ENCODE measurements at regions not wholly inside any gene's neighbourhood (a gene's known extent, or its start where the extent isn't known, plus 50 kb on each side); places are given as distances from the start of the nearest gene placed in this dataset.

- DNase-seq (ENCODE audit: low read depth, low spot score): no peak
- ChIA-PET POLR2A (no interaction called here), CTCF (no interaction called here)
- TF ChIP-seq CTCF (IDR thresholded peaks at IDR 0.05; ENCODE audit: low read depth, low read length): no peak
- no peak overlapping the region for H3K27ac ChIP-seq (ENCODE audit: low read depth, low read length)
- no peaks in the 10 kb centered on the region for H3K9me3 ChIP-seq (ENCODE audit: control insufficient read depth, insufficient read depth, low read length)
- H3K4me3 ChIP-seq (ENCODE audit: low read depth, low read length): no peak overlapping the region
- no peaks in the 10 kb centered on the region for H3K27me3 ChIP-seq (ENCODE audit: control insufficient read depth, insufficient read depth, low read length)
These were observed 321.8 kb downstream of the RPRM start for GRCh38 chr2:153156743-153157142.

GRCh38 chr2:153152036-153152435 is 326.5 kb downstream of the RPRM start:
- no peak for TF ChIP-seq CTCF (IDR thresholded peaks at IDR 0.05; ENCODE audit: low read depth, low read length)
- no peak for DNase-seq (ENCODE audit: low read depth, low spot score)
- H3K27ac ChIP-seq (ENCODE audit: low read depth, low read length): no peak overlapping the region
- ChIA-PET CTCF (no interaction called here), POLR2A (no interaction called here)
- no peak overlapping the region for H3K4me3 ChIP-seq (ENCODE audit: low read depth, low read length)
- H3K9me3 ChIP-seq (ENCODE audit: control insufficient read depth, insufficient read depth, low read length): no peaks in the 10 kb centered on the region
- no peaks in the 10 kb centered on the region for H3K27me3 ChIP-seq (ENCODE audit: control insufficient read depth, insufficient read depth, low read length)

GRCh38 chr2:153145470-153145978 is 333.0 kb downstream of the RPRM start:
- Histone ChIP-seq H3K4me3 (ENCODE audit: low read depth, low read length) (no peak overlapping the region), H3K27ac (ENCODE audit: low read depth, low read length) (no peak overlapping the region), H3K27me3 (ENCODE audit: control insufficient read depth, insufficient read depth, low read length) (no peaks in the 10 kb centered on the region), H3K9me3 (ENCODE audit: control insufficient read depth, insufficient read depth, low read length) (peaks cover 5% of the 10 kb centered on the region; the same call in 1 of the 2 replicates)
- no peak for DNase-seq (ENCODE audit: low read depth, low spot score)
- no peak for TF ChIP-seq CTCF (IDR thresholded peaks at IDR 0.05; ENCODE audit: low read depth, low read length)
- ChIA-PET POLR2A (no interaction called here), CTCF (no interaction called here)

- CTCF ChIA-PET: no interaction called here
- Histone ChIP-seq H3K27me3 (ENCODE audit: control insufficient read depth, insufficient read depth, low read length) (no peaks in the 10 kb centered on the region), H3K4me3 (ENCODE audit: low read depth, low read length) (no peak overlapping the region), H3K27ac (ENCODE audit: low read depth, low read length) (no peak overlapping the region), H3K9me3 (ENCODE audit: control insufficient read depth, insufficient read depth, low read length) (peaks cover 5% of the 10 kb centered on the region; the same call in 1 of the 2 replicates)
- no peak for DNase-seq (ENCODE audit: low read depth, low spot score)
- POLR2A ChIA-PET: no interaction called here
- no peak for TF ChIP-seq CTCF (IDR thresholded peaks at IDR 0.05; ENCODE audit: low read depth, low read length)
These were observed 335.0 kb downstream of the RPRM start for GRCh38 chr2:153143540-153143939.

GRCh38 chr2:153140498-153140897 is 338.1 kb downstream of the RPRM start:
- H3K27ac ChIP-seq (ENCODE audit: low read depth, low read length): no peak overlapping the region
- H3K9me3 ChIP-seq (ENCODE audit: control insufficient read depth, insufficient read depth, low read length): peaks cover 5% of the 10 kb centered on the region; the same call in 1 of the 2 replicates
- ChIA-PET POLR2A (no interaction called here), CTCF (no interaction called here)
- no peak overlapping the region for H3K4me3 ChIP-seq (ENCODE audit: low read depth, low read length)
- DNase-seq (ENCODE audit: low read depth, low spot score): no peak
- H3K27me3 ChIP-seq (ENCODE audit: control insufficient read depth, insufficient read depth, low read length): no peaks in the 10 kb centered on the region
- TF ChIP-seq CTCF (IDR thresholded peaks at IDR 0.05; ENCODE audit: low read depth, low read length): no peak

Measured in AG04450 (cell line).